HG03469 (cell line): ENCODE measurements at regions not wholly inside any gene's neighbourhood (a gene's known extent, or its start where the extent isn't known, plus 50 kb on each side); places are given as distances from the start of the nearest gene placed in this dataset.

Experiments used
- ATAC-seq: cut with Tn5 transposase; IDR thresholded peaks from one replicate; pipeline ENCODE4 v1.9.1; 2021; ENCODE audit warnings: mild to moderate bottlenecking, moderate library complexity, moderate number of reproducible peaks; ENCODE audit not compliant: unreplicated experiment

GRCh38 chr16:86207350-86207749, 303.0 kb upstream of the FOXF1 start:
- no peak for ATAC-seq

DNA sequence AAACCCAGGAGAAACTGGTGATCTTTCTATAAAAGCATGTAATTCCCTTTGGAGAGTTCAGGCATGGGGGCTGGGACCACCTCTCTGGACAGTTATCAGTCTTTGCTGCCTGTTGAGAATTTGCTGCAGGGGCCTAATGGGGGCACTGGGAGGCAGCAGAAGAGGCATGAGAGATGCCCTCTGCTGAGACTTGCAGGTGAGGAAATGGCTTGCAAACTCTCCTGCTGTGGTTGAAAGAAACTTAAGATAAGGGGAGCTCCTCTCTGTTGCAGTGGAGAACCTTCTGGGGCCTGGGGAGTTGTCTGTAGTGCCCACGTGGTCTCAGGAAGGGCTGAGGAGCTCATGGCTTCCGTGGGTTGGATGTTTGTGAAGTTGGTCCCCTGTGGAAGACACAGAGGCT, 301.1 kb upstream of the FOXF1 start:
- ATAC-seq = no peak

- no peak for ATAC-seq
Measured at GRCh38 chr16:86210403-86211193, 299.7 kb upstream of the FOXF1 start.

- ATAC-seq = no peak
Measured at GRCh38 chr16:86211265-86211664, 299.1 kb upstream of the FOXF1 start.

DNA sequence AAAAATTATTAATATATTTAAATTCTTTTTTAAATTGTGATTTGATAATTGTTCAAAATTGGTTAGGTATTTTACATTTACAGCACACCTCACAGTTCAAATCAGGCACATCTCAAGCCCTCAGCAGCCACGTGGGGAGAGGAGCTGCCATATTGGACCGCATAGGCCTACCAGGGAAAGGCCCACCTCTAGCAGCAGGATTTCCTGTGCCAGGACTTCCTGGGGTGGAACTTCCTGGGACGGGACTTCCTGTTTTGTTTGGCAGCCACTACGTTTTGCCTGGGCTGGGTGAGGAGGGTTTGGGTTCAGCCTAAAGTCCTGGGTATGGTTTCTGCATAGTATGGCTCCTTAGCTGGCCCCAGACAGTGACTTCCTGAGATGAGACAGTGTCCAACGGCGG, 298.5 kb upstream of the FOXF1 start:
- ATAC-seq = no peak

- no peak for ATAC-seq
Measured at GRCh38 chr16:86212706-86213436, 297.5 kb upstream of the FOXF1 start.

DNA sequence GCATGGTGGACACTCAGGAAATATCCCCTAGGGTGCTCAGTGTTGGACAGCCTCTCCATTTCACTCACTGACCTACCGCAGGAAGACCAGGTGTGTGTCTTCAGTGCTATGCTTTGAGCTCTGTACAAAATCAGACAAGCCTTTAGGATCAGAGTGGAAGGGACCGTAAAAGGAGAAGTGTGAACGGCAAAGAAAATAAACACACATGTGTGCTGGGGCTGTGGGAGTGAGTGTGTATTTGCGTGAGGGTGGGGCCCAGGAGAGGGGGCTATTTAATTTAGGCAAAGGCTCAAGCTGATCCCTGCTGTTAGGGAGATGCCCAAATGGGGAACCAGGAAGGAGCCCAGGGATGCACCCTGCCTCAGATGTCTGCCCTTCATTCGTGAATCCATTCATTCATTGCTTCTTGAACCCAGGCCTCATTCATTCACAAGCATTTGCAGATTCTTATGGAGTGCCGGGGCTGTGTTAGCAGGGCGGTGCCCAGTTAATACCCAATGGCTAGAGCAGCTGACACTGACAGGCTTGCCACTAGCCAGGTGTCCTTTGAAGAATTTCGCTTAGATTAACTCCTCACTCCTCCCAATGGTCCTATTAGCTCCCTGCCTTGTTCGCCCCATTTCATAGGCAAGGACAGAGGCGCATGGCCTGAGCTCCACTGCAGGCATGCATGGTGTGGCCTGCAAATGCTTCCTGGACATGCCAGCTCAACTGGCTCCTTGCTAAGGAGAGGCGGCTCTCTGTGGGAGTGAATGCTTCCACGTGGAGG, 296.7 kb upstream of the FOXF1 start:
- ATAC-seq = no peak

GRCh38 chr16:86214326-86215232, 295.7 kb upstream of the FOXF1 start:
- no peak for ATAC-seq

GRCh38 chr16:86215233-86215978, 294.9 kb upstream of the FOXF1 start:
- ATAC-seq = no peak

GRCh38 chr16:86215979-86216585, 294.2 kb upstream of the FOXF1 start:
- ATAC-seq = no peak

GRCh38 chr16:86216591-86216990, 293.7 kb upstream of the FOXF1 start:
- no peak for ATAC-seq

DNA sequence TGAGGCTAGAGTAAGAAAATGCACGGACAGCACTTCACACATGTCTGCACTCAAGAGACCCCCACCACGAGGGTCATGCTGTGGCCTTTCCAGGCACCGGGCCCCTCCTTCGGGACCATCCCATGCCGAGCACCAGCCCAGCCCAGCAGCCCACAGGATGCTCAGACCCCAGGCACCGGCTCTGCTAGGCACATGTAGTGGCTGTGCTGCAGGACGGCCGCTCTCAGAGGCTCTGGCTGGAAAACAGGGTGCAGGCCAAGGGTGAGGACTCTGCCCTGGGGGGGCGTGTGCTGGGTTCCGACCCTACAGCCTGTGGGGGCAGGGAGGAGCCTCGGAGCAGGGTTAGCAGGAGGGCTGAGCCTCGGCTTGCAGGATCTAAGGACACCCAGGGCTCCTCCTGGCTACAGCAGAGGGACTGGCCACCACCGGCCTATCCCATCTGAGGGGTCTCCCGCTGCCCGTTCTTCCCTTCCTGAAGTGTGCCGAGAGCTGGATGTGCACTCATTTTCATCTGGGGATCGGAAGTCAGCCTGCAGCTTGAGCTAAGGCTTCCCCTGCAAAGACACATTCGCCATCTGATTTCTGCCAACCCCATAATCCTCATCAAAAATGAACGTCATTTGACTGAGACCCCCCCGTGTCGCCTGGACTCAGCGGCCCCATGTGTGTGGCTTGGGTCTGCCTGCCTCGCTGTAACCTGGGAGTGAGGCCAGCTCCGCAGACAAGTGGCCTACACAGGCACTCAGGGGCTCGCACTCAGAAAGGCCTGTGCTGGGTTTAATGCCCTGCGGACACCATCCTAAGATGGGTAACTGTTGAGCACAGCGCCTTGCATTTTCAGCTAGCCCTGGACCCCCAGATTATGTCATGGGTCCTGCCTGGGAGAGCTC, 293.1 kb upstream of the FOXF1 start:
- no peak for ATAC-seq

DNA sequence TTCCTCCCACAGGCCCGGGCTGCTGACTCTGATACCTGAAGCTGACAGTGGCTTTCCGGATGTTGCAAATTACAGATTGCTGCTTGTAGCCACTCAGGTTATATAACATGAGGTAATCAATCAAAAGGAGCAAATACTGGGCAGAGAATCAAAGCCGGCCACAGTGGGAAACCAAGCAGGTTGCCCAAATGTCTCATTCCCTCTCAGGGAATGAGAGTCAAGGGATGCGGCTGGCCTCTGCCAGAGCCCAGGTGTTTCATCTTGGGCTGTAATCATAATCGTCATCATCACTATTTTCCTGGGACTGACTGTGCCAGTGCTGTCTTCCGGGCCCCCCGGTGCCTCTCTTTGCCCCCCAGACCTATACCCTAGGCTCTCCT, 292.4 kb upstream of the FOXF1 start:
- no peak for ATAC-seq

- no peak for ATAC-seq
Measured at GRCh38 chr16:86218479-86219170, 291.7 kb upstream of the FOXF1 start.

- ATAC-seq = no peak
Measured at GRCh38 chr16:86219655-86220445, 290.5 kb upstream of the FOXF1 start.

DNA sequence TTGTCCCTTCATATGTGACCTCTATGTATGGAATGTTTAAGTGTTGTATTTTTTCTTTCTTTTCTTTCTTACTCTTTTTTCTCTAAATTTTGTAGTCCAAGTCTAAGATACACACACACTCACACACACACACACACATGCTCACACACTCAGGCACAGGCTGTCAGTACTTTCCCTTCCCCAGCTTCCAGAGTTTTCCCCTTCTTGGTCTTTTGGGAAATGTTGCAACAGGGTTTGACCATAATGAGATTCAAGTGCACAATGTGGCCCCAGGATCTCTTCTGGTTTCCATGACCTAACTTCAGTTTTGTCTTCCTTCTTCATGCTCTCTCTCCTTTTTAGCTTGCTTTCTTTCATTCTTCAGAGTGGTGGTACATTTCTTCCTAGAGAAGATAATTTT, 289.8 kb upstream of the FOXF1 start:
- ATAC-seq = no peak

GRCh38 chr16:86221085-86221484, 289.2 kb upstream of the FOXF1 start:
- no peak for ATAC-seq
